Mesodermal cell (in vitro differentiated cells): ENCODE measurements at regions not wholly inside any gene's neighbourhood (a gene's known extent, or its start where the extent isn't known, plus 50 kb on each side); places are given as distances from the start of the nearest gene placed in this dataset.

Experiments
- H3K27ac ChIP-seq: 2 replicates; pipeline ENCODE4 v1.7.0; 2013; ENCODE audit warnings: mild to moderate bottlenecking, low read depth, low read length, moderate library complexity; ENCODE audit not compliant: severe bottlenecking
- H3K36me3 ChIP-seq: 2 replicates; pipeline ENCODE4 v1.7.1; 2013; ENCODE audit warnings: mild to moderate bottlenecking, low read length, moderate library complexity; ENCODE audit not compliant: control insufficient read depth, insufficient read depth
- H3K4me1 ChIP-seq: one replicate; pipeline ENCODE4 v1.7.1; 2013; ENCODE audit warnings: mild to moderate bottlenecking, low read length; ENCODE audit not compliant: insufficient read depth, control insufficient read depth, poor library complexity, severe bottlenecking
- H3K4me3 ChIP-seq: 2 replicates; pipeline ENCODE4 v1.7.0; 2013; ENCODE audit warnings: low read length, control low read depth, mild to moderate bottlenecking; ENCODE audit not compliant: insufficient read depth, poor library complexity, severe bottlenecking; ENCODE audit errors: extremely low read depth
- H3K9me3 ChIP-seq: 2 replicates; pipeline ENCODE4 v1.7.1; 2013; ENCODE audit warnings: mild to moderate bottlenecking, low read length, moderate library complexity; ENCODE audit not compliant: control insufficient read depth
- WGBS, 2 experiments: methylation state at CpG; one replicate each; pipeline ENCODE4 v1.1.5; 2013; ENCODE audit warnings: missing lambda C conversion rate in 2 of 2; ENCODE audit not compliant: insufficient coverage in 2 of 2; 5-methylcytosine and 5-hydroxymethylcytosine counted together

- Histone ChIP-seq H3K4me3 (no peak overlapping the region), H3K36me3 (no peaks in the 10 kb centered on the region), H3K4me1 (no peaks in the 10 kb centered on the region), H3K9me3 (no peaks in the 10 kb centered on the region), H3K27ac (no peak overlapping the region)
- 90 to 100% methylated on average over 3 to 4 of the region's 5 CpGs for WGBS, 2 experiments
Observed at GRCh38 chr6:8642854-8643253, 207.5 kb upstream of the SLC35B3 start.

GRCh38 chr6:8642131-8642530, 206.8 kb upstream of the SLC35B3 start:
- Histone ChIP-seq H3K36me3 (no peaks in the 10 kb centered on the region), H3K4me1 (no peaks in the 10 kb centered on the region), H3K4me3 (no peak overlapping the region), H3K9me3 (no peaks in the 10 kb centered on the region), H3K27ac (no peak overlapping the region)
- WGBS, 2 experiments: no CpG with 5 or more reads among the region's 3 CpGs

GRCh38 chr6:8639928-8640649, 204.7 kb upstream of the SLC35B3 start:
- Histone ChIP-seq H3K4me1 (no peaks in the 10 kb centered on the region), H3K9me3 (no peaks in the 10 kb centered on the region), H3K4me3 (no peak overlapping the region), H3K27ac (no peak overlapping the region), H3K36me3 (no peaks in the 10 kb centered on the region)
- WGBS, 2 experiments: 80 to 86% methylated on average over 1 of the region's 3 CpGs

- H3K9me3 ChIP-seq: no peaks in the 10 kb centered on the region
- H3K4me1 ChIP-seq: no peaks in the 10 kb centered on the region
- no peak overlapping the region for H3K27ac ChIP-seq
- WGBS, 2 experiments: 88 to 100% methylated on average over 1 of the region's 4 CpGs
- H3K36me3 ChIP-seq: no peaks in the 10 kb centered on the region
- no peak overlapping the region for H3K4me3 ChIP-seq
Observed at GRCh38 chr6:8637896-8638597, 202.7 kb upstream of the SLC35B3 start.

GRCh38 chr6:8633762-8634161, 198.4 kb upstream of the SLC35B3 start:
- Histone ChIP-seq H3K9me3 (no peaks in the 10 kb centered on the region), H3K36me3 (no peaks in the 10 kb centered on the region), H3K4me1 (no peaks in the 10 kb centered on the region), H3K4me3 (no peak overlapping the region), H3K27ac (no peak overlapping the region)
- WGBS, 2 experiments: 85 to 100% methylated on average over 1 to 3 of the region's 3 CpGs

- Histone ChIP-seq H3K4me3 (no peak overlapping the region), H3K4me1 (peaks cover 6% of the 10 kb centered on the region), H3K9me3 (no peaks in the 10 kb centered on the region), H3K36me3 (no peaks in the 10 kb centered on the region), H3K27ac (no peak overlapping the region)
- 50 to 86% methylated on average over 1 of the region's 1 CpG for WGBS, 2 experiments
Observed at GRCh38 chr6:8628736-8629135, 193.4 kb upstream of the SLC35B3 start.

- no peak overlapping the region for H3K4me3 ChIP-seq
Observed at GRCh38 chr6:8628063-8628462, 192.7 kb upstream of the SLC35B3 start.

GRCh38 chr6:8627085-8627861, 191.9 kb upstream of the SLC35B3 start:
- H3K9me3 ChIP-seq: no peaks in the 10 kb centered on the region
- peak overlapping the region; percentile 51 for H3K27ac ChIP-seq
- no peak overlapping the region for H3K4me3 ChIP-seq
- H3K4me1 ChIP-seq: peaks cover 6% of the 10 kb centered on the region
- WGBS, 2 experiments: 88 to 100% methylated on average over 1 to 2 of the region's 2 CpGs
- no peaks in the 10 kb centered on the region for H3K36me3 ChIP-seq

More at GRCh38 chr6:8628063-8628462, 192.7 kb upstream of the SLC35B3 start:
- H3K9me3 ChIP-seq: no peaks in the 10 kb centered on the region
- no peaks in the 10 kb centered on the region for H3K36me3 ChIP-seq
- peak overlapping the region; percentile 51 for H3K27ac ChIP-seq
- peaks cover 6% of the 10 kb centered on the region for H3K4me1 ChIP-seq

GRCh38 chr6:8624665-8625064, 189.3 kb upstream of the SLC35B3 start:
- no CpG with 5 or more reads among the region's 1 CpG for WGBS, 2 experiments
- Histone ChIP-seq H3K27ac (no peak overlapping the region), H3K9me3 (no peaks in the 10 kb centered on the region), H3K4me1 (peaks cover 9% of the 10 kb centered on the region), H3K36me3 (no peaks in the 10 kb centered on the region), H3K4me3 (no peak overlapping the region)

GRCh38 chr6:8623441-8623840, 188.1 kb upstream of the SLC35B3 start:
- Histone ChIP-seq H3K27ac (no peak overlapping the region), H3K4me1 (peaks cover 14% of the 10 kb centered on the region), H3K36me3 (no peaks in the 10 kb centered on the region), H3K4me3 (no peak overlapping the region), H3K9me3 (no peaks in the 10 kb centered on the region)
- no CpG with 5 or more reads among the region's 3 CpGs for WGBS, 2 experiments
